ENCODE measurements at regions not wholly inside any gene's neighbourhood (a gene's known extent, or its start where the extent isn't known, plus 50 kb on each side); places are given as distances from the start of the nearest gene placed in this dataset.

GRCh38 chr2:114031605-114032505 lies 142.0 kb downstream of the ACTR3 start:
- ChIA-PET POLR2A (no interaction called here), CTCF (no interaction called here)
- Histone ChIP-seq H3K4me3 (ENCODE audit: low read depth, low read length) (no peak overlapping the region), H3K36me3 (ENCODE audit: control insufficient read depth, insufficient read depth, low read length) (no peaks in the 10 kb centered on the region), H3K27me3 (ENCODE audit: control insufficient read depth, insufficient read depth, low read length) (peaks cover 5% of the 10 kb centered on the region)
- no peak for DNase-seq (ENCODE audit: low read depth)
- TF ChIP-seq CTCF (IDR thresholded peaks at IDR 0.05; ENCODE audit: insufficient read depth, low read depth, low read length) = no peak

- Histone ChIP-seq H3K27me3 (ENCODE audit: control insufficient read depth, insufficient read depth, low read length) (peaks cover 4% of the 10 kb centered on the region), H3K4me3 (ENCODE audit: low read depth, low read length) (no peak overlapping the region), H3K36me3 (ENCODE audit: control insufficient read depth, insufficient read depth, low read length) (no peaks in the 10 kb centered on the region)
- no peak for DNase-seq (ENCODE audit: low read depth)
- TF ChIP-seq CTCF (IDR thresholded peaks at IDR 0.05; ENCODE audit: insufficient read depth, low read depth, low read length) = no peak
- ChIA-PET POLR2A (no interaction called here), CTCF (interaction anchor here (1.2 kb wide), 1 partner anchor 10 kb away, joined by 3 read pairs; no protein-coding TSS in a partner anchor)
Measured at GRCh38 chr2:114032705-114033104, 142.8 kb downstream of the ACTR3 start.

GRCh38 chr2:114034742-114035141 lies 144.9 kb downstream of the ACTR3 start:
- TF ChIP-seq CTCF (IDR thresholded peaks at IDR 0.05; ENCODE audit: insufficient read depth, low read depth, low read length) = no peak
- Histone ChIP-seq H3K27me3 (ENCODE audit: control insufficient read depth, insufficient read depth, low read length) (peaks cover 5% of the 10 kb centered on the region), H3K4me3 (ENCODE audit: low read depth, low read length) (no peak overlapping the region), H3K36me3 (ENCODE audit: control insufficient read depth, insufficient read depth, low read length) (no peaks in the 10 kb centered on the region)
- CTCF ChIA-PET = no interaction called here
- DNase-seq (ENCODE audit: low read depth) = no peak
- POLR2A ChIA-PET = no interaction called here

GRCh38 chr2:114038710-114039109 lies 148.8 kb downstream of the ACTR3 start:
- Histone ChIP-seq H3K27me3 (ENCODE audit: control insufficient read depth, insufficient read depth, low read length) (peaks cover 3% of the 10 kb centered on the region; the same call in 1 of the 2 replicates), H3K36me3 (ENCODE audit: control insufficient read depth, insufficient read depth, low read length) (no peaks in the 10 kb centered on the region), H3K4me3 (ENCODE audit: low read depth, low read length) (no peak overlapping the region)
- no peak for DNase-seq (ENCODE audit: low read depth)
- POLR2A ChIA-PET = no interaction called here
- CTCF ChIA-PET = no interaction called here
- no peak for TF ChIP-seq CTCF (IDR thresholded peaks at IDR 0.05; ENCODE audit: insufficient read depth, low read depth, low read length)

- Histone ChIP-seq H3K27me3 (ENCODE audit: control insufficient read depth, insufficient read depth, low read length) (peaks cover 3% of the 10 kb centered on the region; the same call in 1 of the 2 replicates), H3K4me3 (ENCODE audit: low read depth, low read length) (no peak overlapping the region), H3K36me3 (ENCODE audit: control insufficient read depth, insufficient read depth, low read length) (no peaks in the 10 kb centered on the region)
- TF ChIP-seq CTCF (IDR thresholded peaks at IDR 0.05; ENCODE audit: insufficient read depth, low read depth, low read length) = no peak
- no peak for DNase-seq (ENCODE audit: low read depth)
- CTCF ChIA-PET = interaction anchor here (1.1 kb wide), 1 partner anchor 54 kb away, joined by 3 read pairs; no protein-coding TSS in a partner anchor
- POLR2A ChIA-PET = no interaction called here
Measured at GRCh38 chr2:114039677-114040076, 149.8 kb downstream of the ACTR3 start.
